ENCODE measurements at regions not wholly inside any gene's neighbourhood (a gene's known extent, or its start where the extent isn't known, plus 50 kb on each side); places are given as distances from the start of the nearest gene placed in this dataset.
"Not testable (repeated sequence)": the region's sequence is repeated elsewhere in the genome, so short reads cannot be mapped to it uniquely, and the experiment has no call there.

DNA sequence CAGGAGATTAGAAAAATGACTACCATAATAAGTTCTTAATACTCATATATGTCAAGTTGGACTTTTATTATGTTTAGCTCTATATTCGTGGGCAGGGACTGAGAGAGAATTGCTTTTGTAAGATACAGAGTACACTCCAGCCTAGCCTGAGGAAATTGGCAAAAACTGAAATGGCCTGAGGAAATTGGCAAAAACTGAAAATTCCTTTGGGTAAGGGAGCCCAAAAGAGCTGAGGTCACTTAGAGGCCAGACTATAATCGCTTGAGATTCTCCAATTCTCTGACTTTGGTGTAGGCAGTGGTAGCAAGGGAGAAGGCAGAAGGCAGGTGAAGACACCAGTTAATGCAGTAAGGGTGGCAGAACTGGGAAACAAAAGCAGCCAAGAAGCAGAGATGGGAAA is 124.5 kb upstream of the HCCS start:
- Mint-ChIP-seq H3K4me3 (no peak overlapping the region), H3K9me3 (peaks cover 37% of the 10 kb centered on the region), H3K4me1 (peaks cover 34% of the 10 kb centered on the region), H3K27me3 (ENCODE audit: low read depth) (no peaks in the 10 kb centered on the region), H3K36me3 (no peaks in the 10 kb centered on the region), H3K27ac (peak overlapping the region; percentile 27)
- TF ChIP-seq, protein P1, sequence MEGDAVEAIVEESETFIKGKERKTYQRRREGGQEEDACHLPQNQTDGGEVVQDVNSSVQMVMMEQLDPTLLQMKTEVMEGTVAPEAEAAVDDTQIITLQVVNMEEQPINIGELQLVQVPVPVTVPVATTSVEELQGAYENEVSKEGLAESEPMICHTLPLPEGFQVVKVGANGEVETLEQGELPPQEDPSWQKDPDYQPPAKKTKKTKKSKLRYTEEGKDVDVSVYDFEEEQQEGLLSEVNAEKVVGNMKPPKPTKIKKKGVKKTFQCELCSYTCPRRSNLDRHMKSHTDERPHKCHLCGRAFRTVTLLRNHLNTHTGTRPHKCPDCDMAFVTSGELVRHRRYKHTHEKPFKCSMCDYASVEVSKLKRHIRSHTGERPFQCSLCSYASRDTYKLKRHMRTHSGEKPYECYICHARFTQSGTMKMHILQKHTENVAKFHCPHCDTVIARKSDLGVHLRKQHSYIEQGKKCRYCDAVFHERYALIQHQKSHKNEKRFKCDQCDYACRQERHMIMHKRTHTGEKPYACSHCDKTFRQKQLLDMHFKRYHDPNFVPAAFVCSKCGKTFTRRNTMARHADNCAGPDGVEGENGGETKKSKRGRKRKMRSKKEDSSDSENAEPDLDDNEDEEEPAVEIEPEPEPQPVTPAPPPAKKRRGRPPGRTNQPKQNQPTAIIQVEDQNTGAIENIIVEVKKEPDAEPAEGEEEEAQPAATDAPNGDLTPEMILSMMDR (IDR thresholded peaks at IDR 0.05; ENCODE audit: unreplicated experiment) = no peak
- no peak for DNase-seq (ENCODE audit: low spot score in 2 of 2, unreplicated experiment in 2 of 2)

DNA sequence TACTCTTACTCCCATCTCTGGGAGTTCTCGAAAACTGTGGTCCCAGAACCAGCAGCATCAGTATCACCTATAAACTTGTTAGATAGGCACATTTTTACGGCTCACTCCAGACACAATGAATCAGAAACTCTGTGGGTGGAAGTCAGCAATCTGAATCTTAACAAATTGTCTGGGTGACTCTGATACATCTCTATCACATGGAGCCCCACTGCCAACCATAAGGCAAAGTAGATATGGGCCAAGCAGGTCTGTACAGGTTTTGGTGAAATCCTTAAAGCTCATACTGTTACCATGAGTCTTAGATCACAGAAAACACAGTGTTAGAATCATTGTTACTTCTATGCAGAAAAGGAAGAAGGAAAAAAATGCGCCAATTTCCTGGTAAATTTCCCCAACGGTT is 122.5 kb upstream of the HCCS start:
- peaks cover 44% of the 10 kb centered on the region for H3K9me3 Mint-ChIP-seq
- no peaks in the 10 kb centered on the region for H3K27me3 Mint-ChIP-seq (ENCODE audit: low read depth)
- no peak overlapping the region for H3K4me3 Mint-ChIP-seq
- no peaks in the 10 kb centered on the region for H3K36me3 Mint-ChIP-seq
- TF ChIP-seq, protein P1 (IDR thresholded peaks at IDR 0.05; ENCODE audit: unreplicated experiment) = no peak
- DNase-seq (ENCODE audit: low spot score in 2 of 2, unreplicated experiment in 2 of 2) = no peak
- H3K27ac Mint-ChIP-seq = no peak overlapping the region
- peaks cover 39% of the 10 kb centered on the region for H3K4me1 Mint-ChIP-seq

DNA sequence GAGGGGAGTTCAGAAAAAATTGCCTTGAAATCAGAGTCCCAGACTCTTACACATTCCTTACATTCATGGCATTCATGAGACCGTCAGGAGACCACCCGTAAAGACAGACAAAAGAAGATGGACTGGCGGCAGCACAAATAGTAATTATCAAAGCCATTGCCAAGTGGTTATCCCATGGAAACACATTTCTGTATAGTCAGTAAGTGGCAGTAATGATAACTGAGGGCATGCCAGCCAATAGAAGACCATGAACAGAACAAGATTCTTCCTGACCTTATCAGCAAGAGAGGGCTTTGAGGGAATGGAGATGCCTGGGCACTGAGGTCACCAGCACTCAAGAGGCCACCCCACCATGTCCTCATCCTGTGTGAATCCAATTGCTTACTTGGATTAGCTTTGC is 121.7 kb upstream of the HCCS start:
- peak overlapping the region; percentile 64 for H3K27ac Mint-ChIP-seq
- DNase-seq (ENCODE audit: low spot score in 2 of 2, unreplicated experiment in 2 of 2) = no peak
- H3K27me3 Mint-ChIP-seq (ENCODE audit: low read depth) = no peaks in the 10 kb centered on the region
- H3K9me3 Mint-ChIP-seq = peaks cover 40% of the 10 kb centered on the region
- H3K4me3 Mint-ChIP-seq = no peak overlapping the region
- H3K4me1 Mint-ChIP-seq = peaks cover 39% of the 10 kb centered on the region
- TF ChIP-seq, protein P1 (IDR thresholded peaks at IDR 0.05; ENCODE audit: unreplicated experiment) = no peak
- no peaks in the 10 kb centered on the region for H3K36me3 Mint-ChIP-seq

DNA sequence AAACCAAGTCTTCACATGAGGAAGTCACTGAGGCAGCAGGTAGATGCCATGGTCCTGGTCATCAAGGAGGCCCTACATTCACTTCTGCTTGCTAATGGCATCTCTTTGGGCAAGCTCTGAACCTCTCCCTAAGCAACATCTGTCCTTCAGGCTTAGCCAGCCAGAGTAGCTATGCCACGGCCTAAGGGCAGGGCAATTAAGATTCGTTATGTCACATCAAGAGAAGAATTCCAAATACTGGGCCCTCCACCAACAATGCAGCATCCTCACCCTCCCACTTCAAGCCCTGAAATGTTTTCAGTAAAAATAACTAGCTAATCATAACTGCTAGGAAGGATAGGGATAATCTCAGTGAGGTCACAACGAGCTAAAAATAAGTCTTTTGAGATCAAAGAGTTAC is 120.7 kb upstream of the HCCS start:
- no peaks in the 10 kb centered on the region for H3K36me3 Mint-ChIP-seq
- H3K4me1 Mint-ChIP-seq = peaks cover 39% of the 10 kb centered on the region
- DNase-seq (ENCODE audit: low spot score in 2 of 2, unreplicated experiment in 2 of 2) = no peak
- no peak overlapping the region for H3K4me3 Mint-ChIP-seq
- peak overlapping the region; percentile 23 for H3K27ac Mint-ChIP-seq
- no peaks in the 10 kb centered on the region for H3K27me3 Mint-ChIP-seq (ENCODE audit: low read depth)
- TF ChIP-seq, protein P1 (IDR thresholded peaks at IDR 0.05; ENCODE audit: unreplicated experiment) = no peak
- H3K9me3 Mint-ChIP-seq = peaks cover 36% of the 10 kb centered on the region

DNA sequence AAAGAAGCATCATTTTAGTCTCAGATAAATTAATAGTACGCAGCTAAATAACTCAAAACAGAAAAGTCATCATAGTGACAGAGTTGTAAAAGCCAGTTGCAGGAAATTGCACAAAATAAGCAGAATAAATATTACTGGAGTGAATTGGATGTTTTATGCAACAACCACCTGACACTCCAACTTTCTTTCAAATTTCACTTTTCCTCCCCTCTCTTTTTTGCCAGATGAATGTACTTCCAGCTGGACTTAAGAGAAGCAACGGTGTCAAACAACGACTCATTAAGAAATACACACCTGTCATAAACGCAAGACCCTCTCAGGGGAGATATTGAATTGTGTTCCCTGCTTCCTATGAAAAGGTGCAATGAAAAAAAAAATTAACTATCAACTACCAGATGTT is 120.2 kb upstream of the HCCS start:
- no peak overlapping the region for H3K27ac Mint-ChIP-seq
- no peak for DNase-seq (ENCODE audit: low spot score in 2 of 2, unreplicated experiment in 2 of 2)
- H3K27me3 Mint-ChIP-seq (ENCODE audit: low read depth) = no peaks in the 10 kb centered on the region
- no peak overlapping the region for H3K4me3 Mint-ChIP-seq
- peaks cover 39% of the 10 kb centered on the region for H3K4me1 Mint-ChIP-seq
- H3K36me3 Mint-ChIP-seq = no peaks in the 10 kb centered on the region
- H3K9me3 Mint-ChIP-seq = peaks cover 36% of the 10 kb centered on the region
- TF ChIP-seq, protein P1 (IDR thresholded peaks at IDR 0.05; ENCODE audit: unreplicated experiment) = no peak

DNA sequence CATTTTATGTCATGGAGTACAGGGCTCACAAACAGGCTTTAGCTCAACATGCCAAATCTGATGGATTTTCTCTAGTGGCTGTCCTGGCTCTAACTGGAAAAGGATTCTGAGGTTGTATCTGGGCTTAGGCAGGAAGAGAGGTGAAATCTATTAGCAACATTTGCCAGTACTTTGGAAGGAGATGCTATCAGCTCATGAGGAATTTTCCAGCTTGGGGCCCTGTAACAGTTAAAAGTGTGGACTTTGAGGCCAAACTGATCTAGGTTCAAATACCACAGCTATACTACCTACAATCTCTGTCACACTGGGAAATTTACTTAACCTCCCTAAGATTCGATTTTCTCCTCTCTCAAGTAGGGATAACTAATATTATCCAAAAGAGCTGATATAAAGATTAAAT is 119.0 kb upstream of the HCCS start:
- H3K27me3 Mint-ChIP-seq (ENCODE audit: low read depth) = no peaks in the 10 kb centered on the region

DNA sequence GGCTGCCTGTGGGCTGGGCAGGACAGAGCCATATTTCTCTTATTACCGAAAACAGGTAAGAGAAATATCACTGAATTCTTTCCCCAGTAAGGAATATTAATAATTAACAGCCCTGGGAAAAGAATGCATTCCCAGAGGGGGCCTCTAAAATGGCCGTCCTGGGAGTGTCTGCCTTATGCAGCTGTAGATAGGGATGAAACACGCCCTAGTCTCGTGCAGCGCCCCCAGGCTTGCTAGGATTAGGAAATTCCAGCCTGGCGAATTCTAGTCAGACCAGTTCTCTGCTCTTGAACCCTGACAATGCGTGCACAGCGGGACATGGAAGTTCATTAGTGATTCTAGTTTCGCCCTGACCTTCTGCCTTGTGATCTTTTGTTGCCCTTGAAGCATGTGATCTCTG is 104.1 kb upstream of the HCCS start:
- DNase-seq (ENCODE audit: low spot score in 2 of 2, unreplicated experiment in 2 of 2); H3K27ac Mint-ChIP-seq; H3K27me3 Mint-ChIP-seq (ENCODE audit: low read depth); H3K4me3 Mint-ChIP-seq; H3K36me3 Mint-ChIP-seq; H3K4me1 Mint-ChIP-seq: not testable (repeated sequence)
- peaks cover 66% of the 10 kb centered on the region for H3K9me3 Mint-ChIP-seq

More for the DNA sequence above, 119.0 kb upstream of the HCCS start:
- H3K4me1 Mint-ChIP-seq = peaks cover 34% of the 10 kb centered on the region
- H3K9me3 Mint-ChIP-seq = peaks cover 28% of the 10 kb centered on the region
- TF ChIP-seq, protein P1 (IDR thresholded peaks at IDR 0.05; ENCODE audit: unreplicated experiment) = no peak
- H3K27ac Mint-ChIP-seq = no peak overlapping the region
- no peak for DNase-seq (ENCODE audit: low spot score in 2 of 2, unreplicated experiment in 2 of 2)
- H3K36me3 Mint-ChIP-seq = no peaks in the 10 kb centered on the region
- H3K4me3 Mint-ChIP-seq = no peak overlapping the region

Data from mesothelial cell of epicardium (in vitro differentiated cells).